CD4-positive, alpha-beta memory T cell (primary cell): ENCODE measurements at regions not wholly inside any gene's neighbourhood (a gene's known extent, or its start where the extent isn't known, plus 50 kb on each side); places are given as distances from the start of the nearest gene placed in this dataset.

ENCODE experiments used
- CTCF ChIA-PET: fragments of 350-600 bp; sonication (Branson Sonifier 250); formaldehyde crosslinking; loops from one replicate; lab custom pipeline; 2021; ENCODE audit warnings: inconsistent platforms; ENCODE audit not compliant: partially characterized antibody; lab: Charles Lee
- POLR2A ChIA-PET: fragments of 350-600 bp; sonication (Branson Sonifier 250); formaldehyde crosslinking; loops from one replicate; lab custom pipeline; 2021; ENCODE audit not compliant: partially characterized antibody; lab: Charles Lee
- DNase-seq, 5 donors: peaks; one replicate each; pipeline versions ENCODE4 v3.0.0 to v3.0.0-alpha.2; 2020 to 2022; ENCODE audit warnings: mixed read lengths in 1 of 5
- H3K27ac ChIP-seq: one replicate; pipeline ENCODE4 v1.7.0; 2013; ENCODE audit warnings: low read depth, low read length
- H3K27me3 ChIP-seq: 2 replicates; pipeline ENCODE4 v1.7.0; 2013; ENCODE audit warnings: mild to moderate bottlenecking, low read length, moderate library complexity; ENCODE audit not compliant: insufficient read depth
- H3K36me3 ChIP-seq: 2 replicates; pipeline ENCODE4 v1.7.0; 2013; ENCODE audit warnings: mild to moderate bottlenecking, low read length, moderate library complexity; ENCODE audit not compliant: insufficient read depth
- H3K4me1 ChIP-seq: 2 replicates; pipeline ENCODE4 v1.7.0; 2013; ENCODE audit warnings: mild to moderate bottlenecking, low read length, moderate library complexity; ENCODE audit not compliant: insufficient read depth
- H3K4me3 ChIP-seq, 2 donors: one replicate each; pipeline ENCODE4 v1.7.0; 2013; ENCODE audit warnings: low read length in 2 of 2, mild to moderate bottlenecking in 1 of 2
- H3K9me3 ChIP-seq, 2 donors: one replicate each; pipeline ENCODE4 v1.7.0; 2013; ENCODE audit warnings: low read length in 2 of 2, control low read depth in 1 of 2; ENCODE audit not compliant: control insufficient read depth in 1 of 2
- H3K27ac Mint-ChIP-seq, 7 donors: one replicate each; pipeline ENCODE4 v1.8.0; 2020 to 2021; ENCODE audit warnings: mixed read lengths in 7 of 7, mild to moderate bottlenecking in 6 of 7, inconsistent platforms in 3 of 7, moderate library complexity in 3 of 7
- H3K27me3 Mint-ChIP-seq, 2 donors: one replicate each; pipeline ENCODE4 v1.8.0; 2020 to 2021; ENCODE audit warnings: mixed read lengths in 2 of 2
- H3K36me3 Mint-ChIP-seq, 2 donors: one replicate each; pipeline ENCODE4 v1.8.0; 2020 to 2021; ENCODE audit warnings: mixed read lengths in 2 of 2, inconsistent platforms in 1 of 2, mild to moderate bottlenecking in 1 of 2
- H3K4me1 Mint-ChIP-seq, 4 donors: one replicate each; pipeline ENCODE4 v1.8.0; 2020 to 2021; ENCODE audit warnings: mixed read lengths in 4 of 4, mild to moderate bottlenecking in 1 of 4
- H3K4me3 Mint-ChIP-seq, 8 donors: one replicate each; pipeline ENCODE4 v1.8.0; 2020 to 2021; ENCODE audit warnings: mixed read lengths in 8 of 8, mild to moderate bottlenecking in 7 of 8, moderate library complexity in 6 of 8, inconsistent platforms in 3 of 8
- H3K9me3 Mint-ChIP-seq, 8 donors: one replicate each; pipeline ENCODE4 v1.8.0; 2020 to 2021; ENCODE audit warnings: mixed read lengths in 8 of 8, mild to moderate bottlenecking in 5 of 8, inconsistent platforms in 3 of 8, moderate library complexity in 1 of 8
- intact Hi-C: fragments of 100-400 bp; cut with micrococcal nuclease; formaldehyde crosslinking; loops from one replicate; pipeline ENCODE4 v1.15.1; 2023

- CTCF ChIA-PET: no interaction called here
- Histone ChIP-seq H3K36me3 (no peaks in the 10 kb centered on the region), H3K4me3 (no peak overlapping the region), H3K9me3 (no peaks in the 10 kb centered on the region), H3K27ac (no peak overlapping the region), H3K27me3 (no peaks in the 10 kb centered on the region), H3K4me1 (no peaks in the 10 kb centered on the region)
- Mint-ChIP-seq H3K27ac (no peak overlapping the region), H3K36me3 (no peaks in the 10 kb centered on the region), H3K9me3 (no peaks in the 10 kb centered on the region), H3K4me1 (no peaks in the 10 kb centered on the region), H3K4me3 (no peak overlapping the region), H3K27me3 (peaks cover 0 to 9% of the 10 kb centered on the region in 2 donors)
- POLR2A ChIA-PET: no interaction called here
- no peak for DNase-seq
- intact Hi-C loops: no loop called here
These were observed 265.9 kb upstream of the ZMIZ1 start for GRCh38 chr10:78802866-78803265.

- ChIA-PET CTCF (interaction anchor here (1.4 kb wide), 1 partner anchor 8 kb away, joined by 3 read pairs; no protein-coding TSS in a partner anchor), POLR2A (no interaction called here)
- no peak overlapping the region for H3K4me3 ChIP-seq
- Mint-ChIP-seq H3K4me3 (no peak overlapping the region), H3K36me3 (no peaks in the 10 kb centered on the region), H3K27ac (no peak overlapping the region), H3K27me3 (peaks cover 0 to 9% of the 10 kb centered on the region in 2 donors), H3K9me3 (no peaks in the 10 kb centered on the region), H3K4me1 (no peaks in the 10 kb centered on the region)
- intact Hi-C loops: no loop called here
- DNase-seq: no peak
- H3K27me3 ChIP-seq: no peaks in the 10 kb centered on the region
- no peak overlapping the region for H3K27ac ChIP-seq
- H3K36me3 ChIP-seq: no peaks in the 10 kb centered on the region
- no peaks in the 10 kb centered on the region for H3K9me3 ChIP-seq
- no peaks in the 10 kb centered on the region for H3K4me1 ChIP-seq
These were observed 265.1 kb upstream of the ZMIZ1 start for GRCh38 chr10:78803710-78804109.

DNA sequence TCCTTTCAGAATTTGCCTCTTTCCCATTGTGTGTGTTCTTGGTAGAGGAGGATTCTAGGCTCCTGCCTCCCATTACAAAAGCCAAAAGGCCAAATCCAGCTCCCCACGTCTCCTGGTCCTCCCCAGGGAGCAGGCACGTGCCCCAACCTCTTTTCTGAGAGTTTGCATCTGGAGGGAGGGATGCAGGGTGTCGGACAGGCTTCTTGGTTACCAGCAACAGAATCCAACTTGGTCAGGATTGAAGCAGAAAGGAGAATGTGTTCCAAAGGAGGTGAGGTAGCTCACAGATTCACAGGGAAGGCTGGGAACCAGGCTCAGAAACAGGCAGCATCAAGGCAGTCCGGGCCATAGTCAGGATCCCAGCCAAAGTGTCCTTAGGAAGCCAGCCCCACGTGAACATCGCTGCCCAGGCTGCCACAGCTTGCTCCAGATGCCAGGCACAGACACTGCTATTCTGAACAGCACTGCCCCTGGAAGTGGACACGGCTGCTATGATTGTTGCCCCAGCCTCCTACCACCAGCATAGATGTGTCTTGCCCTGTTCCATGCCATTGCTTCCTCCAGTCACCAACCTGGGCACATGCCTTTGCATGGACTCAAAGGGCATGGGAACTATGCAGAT, 264.2 kb upstream of the ZMIZ1 start:
- Histone ChIP-seq H3K27ac (no peak overlapping the region), H3K4me3 (no peak overlapping the region), H3K9me3 (no peaks in the 10 kb centered on the region), H3K36me3 (no peaks in the 10 kb centered on the region), H3K4me1 (no peaks in the 10 kb centered on the region), H3K27me3 (no peaks in the 10 kb centered on the region)
- CTCF ChIA-PET: interaction anchor here (1.4 kb wide), 1 partner anchor 9 kb away, joined by 3 read pairs; no protein-coding TSS in a partner anchor
- H3K4me1 Mint-ChIP-seq: no peaks in the 10 kb centered on the region
- H3K4me3 Mint-ChIP-seq: no peak overlapping the region
- intact Hi-C loops: no loop called here
- H3K9me3 Mint-ChIP-seq: no peaks in the 10 kb centered on the region
- no peak for DNase-seq
- H3K27ac Mint-ChIP-seq: no peak overlapping the region
- POLR2A ChIA-PET: no interaction called here
- peaks cover 0 to 7% of the 10 kb centered on the region in 2 donors for H3K27me3 Mint-ChIP-seq
- no peaks in the 10 kb centered on the region for H3K36me3 Mint-ChIP-seq

GRCh38 chr10:78805176-78805575, 263.6 kb upstream of the ZMIZ1 start:
- no peak for DNase-seq
- Histone ChIP-seq H3K36me3 (no peaks in the 10 kb centered on the region), H3K27ac (no peak overlapping the region), H3K4me3 (no peak overlapping the region), H3K27me3 (no peaks in the 10 kb centered on the region), H3K9me3 (no peaks in the 10 kb centered on the region), H3K4me1 (no peaks in the 10 kb centered on the region)
- intact Hi-C loops: no loop called here
- Mint-ChIP-seq H3K27ac (no peak overlapping the region), H3K4me1 (no peaks in the 10 kb centered on the region), H3K4me3 (no peak overlapping the region), H3K36me3 (no peaks in the 10 kb centered on the region), H3K9me3 (no peaks in the 10 kb centered on the region), H3K27me3 (peaks cover 0 to 11% of the 10 kb centered on the region in 2 donors)
- ChIA-PET CTCF (interaction anchor here (0.8 to 1.4 kb wide), 2 partner anchors 10 to 147 kb away, joined by 3 read pairs; no protein-coding TSS in a partner anchor), POLR2A (no interaction called here)

DNA sequence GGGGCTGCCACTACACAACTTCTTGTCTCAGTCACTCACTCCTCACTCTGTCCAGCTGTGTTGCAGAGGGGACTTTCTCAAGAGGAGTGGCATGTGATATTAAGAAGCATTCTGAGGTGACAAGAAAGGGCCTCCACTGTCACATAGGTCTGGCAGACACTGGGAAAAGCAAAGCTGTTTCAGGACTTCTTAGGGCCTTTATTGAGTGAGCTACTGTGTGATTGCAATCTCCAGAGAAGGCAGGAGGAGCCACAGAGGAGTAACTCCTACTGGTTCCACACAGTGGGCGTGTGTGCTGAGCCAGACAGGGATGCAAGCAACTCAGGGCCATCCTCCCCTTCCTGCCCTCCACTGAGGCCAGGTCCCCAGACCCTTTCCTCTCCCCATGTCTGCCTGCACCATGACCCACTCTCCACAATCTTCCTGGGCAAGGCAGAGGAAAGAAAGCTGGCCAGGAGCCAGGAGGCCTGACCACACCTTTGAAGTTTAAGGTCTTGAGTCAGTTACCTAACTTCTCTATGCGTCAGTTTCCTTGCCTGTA, 262.0 kb upstream of the ZMIZ1 start:
- ChIA-PET CTCF (no interaction called here), POLR2A (no interaction called here)
- no peak overlapping the region for H3K4me3 ChIP-seq
- H3K27ac ChIP-seq: no peak overlapping the region
- peaks cover 0 to 10% of the 10 kb centered on the region in 2 donors for H3K27me3 Mint-ChIP-seq
- no peaks in the 10 kb centered on the region for H3K27me3 ChIP-seq
- H3K36me3 Mint-ChIP-seq: no peaks in the 10 kb centered on the region
- no peaks in the 10 kb centered on the region for H3K9me3 ChIP-seq
- intact Hi-C loops: no loop called here
- peak overlapping the region in 1 of 8 donors; percentile 12 for H3K4me3 Mint-ChIP-seq
- no peak for DNase-seq
- H3K9me3 Mint-ChIP-seq: no peaks in the 10 kb centered on the region
- H3K36me3 ChIP-seq: no peaks in the 10 kb centered on the region
- no peak overlapping the region for H3K27ac Mint-ChIP-seq
- H3K4me1 ChIP-seq: no peaks in the 10 kb centered on the region
- no peaks in the 10 kb centered on the region for H3K4me1 Mint-ChIP-seq

DNA sequence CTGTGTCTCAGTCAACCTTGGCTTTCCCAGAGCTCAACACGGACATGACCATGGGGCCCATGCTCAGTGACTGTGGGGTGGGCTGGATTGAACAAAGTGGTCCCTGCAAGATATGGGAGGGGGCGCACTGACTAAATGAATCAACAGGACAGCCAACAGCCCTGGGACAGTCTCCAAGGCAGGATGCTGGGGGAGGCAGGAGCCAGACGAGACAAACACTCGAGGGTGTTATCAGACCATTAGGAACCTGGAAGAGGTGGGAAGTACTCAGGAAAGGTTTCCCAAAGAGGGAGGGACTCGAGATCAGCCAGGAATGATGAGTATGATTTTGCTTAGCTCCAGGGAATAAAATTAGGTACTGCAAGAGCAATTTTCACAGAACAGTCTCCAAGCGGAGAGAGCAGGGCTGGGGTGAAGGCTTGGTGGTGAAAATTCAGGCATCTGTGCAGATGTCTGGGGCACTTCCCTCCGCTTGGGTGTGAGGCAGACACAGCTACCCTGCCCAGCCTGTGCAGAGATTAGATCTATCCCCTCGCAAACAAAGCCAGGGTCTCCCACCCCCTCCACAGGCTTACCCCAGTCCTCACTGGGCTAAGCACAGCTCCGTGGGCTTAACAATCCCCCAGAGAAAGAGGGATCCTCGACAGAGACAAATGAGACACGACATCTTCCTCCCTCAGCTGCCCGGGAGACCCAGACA, 261.1 kb upstream of the ZMIZ1 start:
- Mint-ChIP-seq H3K9me3 (no peaks in the 10 kb centered on the region), H3K27me3 (peaks cover 0 to 9% of the 10 kb centered on the region in 2 donors), H3K36me3 (no peaks in the 10 kb centered on the region), H3K4me3 (no peak overlapping the region), H3K27ac (peak overlapping the region in 1 of 7 donors; percentile 43), H3K4me1 (no peaks in the 10 kb centered on the region)
- no peak overlapping the region for H3K27ac ChIP-seq
- no peaks in the 10 kb centered on the region for H3K9me3 ChIP-seq
- no peaks in the 10 kb centered on the region for H3K4me1 ChIP-seq
- ChIA-PET POLR2A (no interaction called here), CTCF (no interaction called here)
- DNase-seq: no peak
- intact Hi-C loops: no loop called here
- H3K27me3 ChIP-seq: no peaks in the 10 kb centered on the region
- H3K36me3 ChIP-seq: no peaks in the 10 kb centered on the region
- H3K4me3 ChIP-seq: no peak overlapping the region

DNA sequence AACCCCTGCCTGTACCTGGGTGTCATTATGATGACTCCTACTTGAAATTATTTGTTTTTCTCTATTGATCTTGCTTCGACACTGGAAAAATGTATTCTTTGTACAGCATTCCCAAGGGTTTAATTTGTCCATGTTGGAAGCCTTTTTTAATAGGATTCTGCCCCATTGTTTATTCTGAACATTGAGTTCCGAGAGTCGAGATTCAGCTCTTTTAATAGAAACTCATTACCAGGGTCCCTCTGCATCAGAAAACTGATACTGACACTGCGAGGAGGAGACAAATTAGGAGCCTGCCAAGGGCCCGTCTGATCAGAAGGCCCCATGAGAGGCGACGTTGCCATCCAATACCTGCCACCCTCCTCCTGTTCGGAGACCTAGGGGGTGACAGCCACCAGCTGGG, 260.5 kb upstream of the ZMIZ1 start:
- H3K4me3 ChIP-seq: no peak overlapping the region
- no peaks in the 10 kb centered on the region for H3K27me3 ChIP-seq
- no peak overlapping the region for H3K27ac Mint-ChIP-seq

More for the DNA sequence above, 260.5 kb upstream of the ZMIZ1 start:
- DNase-seq: no peak
- no peaks in the 10 kb centered on the region for H3K36me3 Mint-ChIP-seq
- no peaks in the 10 kb centered on the region for H3K9me3 Mint-ChIP-seq
- CTCF ChIA-PET: no interaction called here
- no peaks in the 10 kb centered on the region for H3K4me1 ChIP-seq
- no peaks in the 10 kb centered on the region for H3K4me1 Mint-ChIP-seq
- POLR2A ChIA-PET: no interaction called here
- peaks cover 0 to 9% of the 10 kb centered on the region in 2 donors for H3K27me3 Mint-ChIP-seq
- no peak overlapping the region for H3K4me3 Mint-ChIP-seq
- intact Hi-C loops: no loop called here
- no peaks in the 10 kb centered on the region for H3K9me3 ChIP-seq
- H3K27ac ChIP-seq: no peak overlapping the region
- no peaks in the 10 kb centered on the region for H3K36me3 ChIP-seq
